Astrocyte of the spinal cord (primary cell): ENCODE measurements at regions not wholly inside any gene's neighbourhood (a gene's known extent, or its start where the extent isn't known, plus 50 kb on each side); places are given as distances from the start of the nearest gene placed in this dataset.
A peak's percentile ranks its signal among the peaks of the same experiment; 100 is the strongest.

Experiments
- DNase-seq: peaks from one replicate; pipeline ENCODE4 v3.0.0; 2011; ENCODE audit warnings: low read depth, low spot score
- H3K4me3 ChIP-seq: 2 replicates; pipeline ENCODE4 v1.5.1; 2011; ENCODE audit warnings: low read depth, mild to moderate bottlenecking, low read length, moderate library complexity
- in situ Hi-C: cut with HindIII; loops from 2 replicates; pipeline ENCODE4 v1.10.0; 2017; ENCODE audit warnings: low sequenced_read_pairs
- TF ChIP-seq, protein P1 (sequence below): IDR thresholded peaks from 2 replicates; pipeline ENCODE4 v1.5.1; 2012; ENCODE audit warnings: low read depth, mild to moderate bottlenecking, low read length, inconsistent platforms

DNA sequence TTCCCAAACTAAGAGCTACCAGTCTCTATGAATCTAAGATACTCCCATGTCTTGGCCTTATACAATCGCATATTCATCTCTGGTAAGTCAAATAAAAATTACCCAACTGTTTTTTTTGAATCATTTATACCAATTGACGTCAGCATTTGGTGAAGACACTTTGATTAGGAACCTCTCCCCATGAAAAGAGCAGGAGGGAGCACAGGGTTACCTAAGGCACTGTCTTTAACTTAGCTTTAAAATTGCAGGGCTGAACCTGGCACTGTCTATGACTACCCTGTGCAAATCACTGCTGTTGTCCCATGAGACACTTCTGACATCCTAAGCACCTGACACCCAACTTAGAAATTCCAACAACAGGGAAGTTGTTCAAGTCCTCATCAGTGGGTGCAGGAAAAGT, 586.4 kb downstream of the MAT2B start:
- no peak for DNase-seq
- TF ChIP-seq, protein P1, sequence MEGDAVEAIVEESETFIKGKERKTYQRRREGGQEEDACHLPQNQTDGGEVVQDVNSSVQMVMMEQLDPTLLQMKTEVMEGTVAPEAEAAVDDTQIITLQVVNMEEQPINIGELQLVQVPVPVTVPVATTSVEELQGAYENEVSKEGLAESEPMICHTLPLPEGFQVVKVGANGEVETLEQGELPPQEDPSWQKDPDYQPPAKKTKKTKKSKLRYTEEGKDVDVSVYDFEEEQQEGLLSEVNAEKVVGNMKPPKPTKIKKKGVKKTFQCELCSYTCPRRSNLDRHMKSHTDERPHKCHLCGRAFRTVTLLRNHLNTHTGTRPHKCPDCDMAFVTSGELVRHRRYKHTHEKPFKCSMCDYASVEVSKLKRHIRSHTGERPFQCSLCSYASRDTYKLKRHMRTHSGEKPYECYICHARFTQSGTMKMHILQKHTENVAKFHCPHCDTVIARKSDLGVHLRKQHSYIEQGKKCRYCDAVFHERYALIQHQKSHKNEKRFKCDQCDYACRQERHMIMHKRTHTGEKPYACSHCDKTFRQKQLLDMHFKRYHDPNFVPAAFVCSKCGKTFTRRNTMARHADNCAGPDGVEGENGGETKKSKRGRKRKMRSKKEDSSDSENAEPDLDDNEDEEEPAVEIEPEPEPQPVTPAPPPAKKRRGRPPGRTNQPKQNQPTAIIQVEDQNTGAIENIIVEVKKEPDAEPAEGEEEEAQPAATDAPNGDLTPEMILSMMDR, result no peak
- H3K4me3 ChIP-seq, result no peak overlapping the region
- in situ Hi-C loops, result no loop called here

DNA sequence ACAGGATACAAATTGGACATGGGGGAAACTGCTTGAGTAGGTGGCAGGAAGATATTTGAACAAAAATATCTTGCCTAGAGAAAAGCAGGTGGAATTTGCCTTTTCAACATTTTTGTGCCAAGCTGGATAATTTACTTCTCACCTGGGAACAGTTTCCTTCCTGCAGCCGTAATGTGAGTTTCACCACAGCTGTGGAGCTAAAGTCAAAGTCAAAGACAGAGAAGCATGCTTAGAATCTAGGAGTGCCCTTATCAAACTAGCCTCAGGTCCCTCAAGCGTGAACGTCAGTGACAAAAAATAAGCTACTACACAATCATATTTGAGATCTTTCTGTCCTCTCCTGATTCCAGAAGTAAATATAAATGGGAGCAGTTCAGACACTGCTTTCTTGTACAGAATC, 588.9 kb downstream of the MAT2B start:
- no peak overlapping the region for H3K4me3 ChIP-seq
- TF ChIP-seq, protein P1, result no peak
- no peak for DNase-seq
- in situ Hi-C loops, result no loop called here

DNA sequence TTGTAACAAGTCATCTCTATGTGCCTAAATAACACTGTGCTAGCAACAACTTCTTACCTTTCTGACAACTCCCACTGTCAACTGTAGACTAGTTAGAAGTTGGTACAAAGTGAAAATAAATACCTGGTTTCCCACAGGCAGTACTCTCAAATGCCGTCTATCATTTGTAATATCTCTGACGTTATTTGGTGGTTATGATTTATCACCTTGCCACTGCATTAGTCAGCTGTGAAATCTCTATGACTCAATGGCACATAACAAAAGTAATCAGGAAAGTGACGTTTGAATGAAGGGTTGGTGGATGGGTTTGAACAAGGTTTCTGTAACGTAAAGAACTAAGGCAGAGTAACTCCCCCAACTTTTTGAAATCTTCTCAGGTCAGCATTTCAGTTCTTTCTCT, 592.3 kb downstream of the MAT2B start:
- TF ChIP-seq, protein P1, result no peak
- no peak overlapping the region for H3K4me3 ChIP-seq
- peak; percentile 8 for DNase-seq
- in situ Hi-C loops, result no loop called here

DNA sequence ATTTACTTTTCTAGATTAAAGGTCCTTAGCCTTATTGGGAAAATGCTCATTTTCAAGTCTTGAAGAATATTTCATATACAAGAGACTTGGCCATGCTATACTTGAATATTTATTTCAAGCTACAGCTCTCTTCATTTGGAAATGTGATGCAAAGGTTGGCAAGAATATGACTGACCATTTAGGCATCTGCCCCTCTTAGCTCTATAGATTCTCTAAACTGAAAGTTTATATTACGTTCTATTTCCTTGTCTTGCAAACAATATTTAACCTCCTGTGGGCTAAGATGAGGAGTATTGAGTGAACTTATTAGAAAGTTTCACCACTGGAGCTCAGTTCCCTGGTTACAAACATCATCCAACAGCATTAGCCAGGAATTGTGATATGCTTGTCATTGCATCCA, 593.1 kb downstream of the MAT2B start:
- TF ChIP-seq, protein P1, result no peak
- DNase-seq, result no peak
- in situ Hi-C loops, result no loop called here
- no peak overlapping the region for H3K4me3 ChIP-seq

DNA sequence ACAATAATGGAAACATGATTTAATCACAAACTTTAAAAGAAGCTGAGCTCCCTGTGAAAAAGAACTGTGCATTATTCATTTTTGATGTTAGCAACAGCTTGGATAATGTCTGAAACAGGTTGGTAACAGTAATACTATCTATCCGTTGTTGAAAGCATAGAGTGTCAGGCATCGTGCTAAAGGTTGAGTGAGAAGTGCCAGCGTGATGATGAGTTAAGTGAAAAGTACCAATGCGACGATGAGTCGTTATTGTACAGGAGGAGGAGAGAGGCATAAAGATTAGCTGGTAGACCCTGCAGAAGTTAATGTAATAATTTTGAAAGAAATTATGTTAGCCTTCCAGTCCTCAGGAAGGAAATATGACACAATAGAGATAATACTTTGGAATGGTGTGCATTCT, 593.6 kb downstream of the MAT2B start:
- DNase-seq, result no peak
- TF ChIP-seq, protein P1, result no peak
- in situ Hi-C loops, result no loop called here

DNA sequence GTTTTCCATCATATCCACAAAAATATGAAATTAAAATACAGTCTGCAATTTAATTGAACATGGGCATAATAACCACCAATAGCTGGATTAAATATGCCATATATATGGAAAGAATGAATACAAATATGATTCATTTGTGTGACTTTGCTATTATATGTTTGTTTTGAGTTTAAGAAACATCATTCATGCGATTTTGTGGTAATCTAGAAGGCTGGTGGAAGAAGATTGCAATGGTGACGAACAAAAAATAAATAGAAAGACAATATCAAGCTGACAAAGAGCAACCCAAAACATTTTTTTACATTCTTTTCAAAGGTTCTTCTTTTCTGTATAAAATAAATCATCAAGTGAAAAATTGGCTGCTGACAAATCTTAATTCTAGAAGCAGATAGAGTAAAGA, 610.0 kb downstream of the MAT2B start:
- no peak overlapping the region for H3K4me3 ChIP-seq
- in situ Hi-C loops, result no loop called here
- no peak for DNase-seq
- TF ChIP-seq, protein P1, result no peak

More for the DNA sequence above, 593.6 kb downstream of the MAT2B start:
- H3K4me3 ChIP-seq, result no peak overlapping the region
